T-helper 2 cell treated with Interferon-gamma antibody and Interleukin-4, amounts not matched to agents 100 ng/mL and 5 ng/mL, for 36 hours (primary cell): ENCODE measurements at regions not wholly inside any gene's neighbourhood (a gene's known extent, or its start where the extent isn't known, plus 50 kb on each side); places are given as distances from the start of the nearest gene placed in this dataset.

ENCODE experiments used
- intact Hi-C: fragments of 100-400 bp; cut with micrococcal nuclease; formaldehyde crosslinking; loops from one replicate; pipeline ENCODE4 v1.15.1; 2023

GRCh38 chr14:101474563-101475455 lies 86.5 kb upstream of the DIO3 start:
- intact Hi-C loops: no loop called here

- intact Hi-C loops: no loop called here
Observed at GRCh38 chr14:101475456-101476257, 85.6 kb upstream of the DIO3 start.

- intact Hi-C loops: no loop called here
Observed at GRCh38 chr14:101476258-101476915, 84.9 kb upstream of the DIO3 start.

GRCh38 chr14:101476916-101477553 lies 84.3 kb upstream of the DIO3 start:
- intact Hi-C loops: no loop called here

- intact Hi-C loops: no loop called here
Observed at GRCh38 chr14:101477648-101478047, 83.6 kb upstream of the DIO3 start.

GRCh38 chr14:101478096-101478495 lies 83.2 kb upstream of the DIO3 start:
- intact Hi-C loops: no loop called here

- intact Hi-C loops: no loop called here
Observed at GRCh38 chr14:101478796-101479410, 82.4 kb upstream of the DIO3 start.

GRCh38 chr14:101480022-101480746 lies 81.1 kb upstream of the DIO3 start:
- intact Hi-C loops: no loop called here

GRCh38 chr14:101480747-101481530 lies 80.4 kb upstream of the DIO3 start:
- intact Hi-C loops: no loop called here

GRCh38 chr14:101481557-101481956 lies 79.7 kb upstream of the DIO3 start:
- intact Hi-C loops: no loop called here

GRCh38 chr14:101482066-101482465 lies 79.2 kb upstream of the DIO3 start:
- intact Hi-C loops: no loop called here

GRCh38 chr14:101483829-101484228 lies 77.5 kb upstream of the DIO3 start:
- intact Hi-C loops: no loop called here

GRCh38 chr14:101489092-101489760 lies 72.1 kb upstream of the DIO3 start:
- intact Hi-C loops: no loop called here

GRCh38 chr14:101490771-101491170 lies 70.5 kb upstream of the DIO3 start:
- intact Hi-C loops: no loop called here

GRCh38 chr14:101491841-101492240 lies 69.5 kb upstream of the DIO3 start:
- intact Hi-C loops: no loop called here

GRCh38 chr14:101492716-101493115 lies 68.6 kb upstream of the DIO3 start:
- intact Hi-C loops: no loop called here

GRCh38 chr14:101494826-101495225 lies 66.5 kb upstream of the DIO3 start:
- intact Hi-C loops: no loop called here

GRCh38 chr14:101495284-101495683 lies 66.0 kb upstream of the DIO3 start:
- intact Hi-C loops: no loop called here
